HUES6 (cell line): ENCODE measurements at regions not wholly inside any gene's neighbourhood (a gene's known extent, or its start where the extent isn't known, plus 50 kb on each side); places are given as distances from the start of the nearest gene placed in this dataset.
"Not testable (repeated sequence)": the region's sequence is repeated elsewhere in the genome, so short reads cannot be mapped to it uniquely, and the experiment has no call there.

Source experiments
- H3K27ac ChIP-seq: 2 replicates; pipeline ENCODE4 v1.7.0; 2013; ENCODE audit warnings: low read depth, mild to moderate bottlenecking, low read length, inconsistent platforms
- H3K27me3 ChIP-seq: 2 replicates; pipeline ENCODE4 v1.6.1; 2013; ENCODE audit warnings: low read length; ENCODE audit not compliant: control insufficient read depth, insufficient read depth
- H3K36me3 ChIP-seq: 2 replicates; pipeline ENCODE4 v1.6.1; 2013; ENCODE audit warnings: low read length; ENCODE audit not compliant: control insufficient read depth, insufficient read depth
- H3K4me1 ChIP-seq: 2 replicates; pipeline ENCODE4 v1.6.1; 2013; ENCODE audit warnings: low read length; ENCODE audit not compliant: control insufficient read depth, insufficient read depth
- H3K4me3 ChIP-seq: 2 replicates; pipeline ENCODE4 v1.5.1; 2013; ENCODE audit warnings: low read depth, low read length
- H3K9ac ChIP-seq: one replicate; pipeline ENCODE4 v1.6.1; 2013; ENCODE audit warnings: mild to moderate bottlenecking, low read length
- H3K9me3 ChIP-seq: 2 replicates; pipeline ENCODE4 v1.6.1; 2013; ENCODE audit warnings: low read depth, low read length; ENCODE audit not compliant: control insufficient read depth, insufficient read depth

GRCh38 chr2:13791019-13791547 lies 841.4 kb upstream of the LRATD1 start:
- H3K4me1 ChIP-seq: no peaks in the 10 kb centered on the region
- H3K4me3 ChIP-seq: no peak overlapping the region
- no peak overlapping the region for H3K9ac ChIP-seq
- no peaks in the 10 kb centered on the region for H3K9me3 ChIP-seq
- H3K36me3 ChIP-seq: no peaks in the 10 kb centered on the region
- no peaks in the 10 kb centered on the region for H3K27me3 ChIP-seq
- H3K27ac ChIP-seq: no peak overlapping the region

- no peaks in the 10 kb centered on the region for H3K27me3 ChIP-seq
- H3K9ac ChIP-seq: no peak overlapping the region
- no peaks in the 10 kb centered on the region for H3K9me3 ChIP-seq
These were observed 826.0 kb upstream of the LRATD1 start for GRCh38 chr2:13806539-13806938.

GRCh38 chr2:13813236-13813635 lies 819.3 kb upstream of the LRATD1 start:
- Histone ChIP-seq H3K36me3 (no peaks in the 10 kb centered on the region), H3K27ac (no peak overlapping the region)

More at GRCh38 chr2:13806539-13806938, 826.0 kb upstream of the LRATD1 start:
- Histone ChIP-seq H3K36me3 (no peaks in the 10 kb centered on the region), H3K4me1 (no peaks in the 10 kb centered on the region), H3K27ac (no peak overlapping the region), H3K4me3 (no peak overlapping the region)

DNA sequence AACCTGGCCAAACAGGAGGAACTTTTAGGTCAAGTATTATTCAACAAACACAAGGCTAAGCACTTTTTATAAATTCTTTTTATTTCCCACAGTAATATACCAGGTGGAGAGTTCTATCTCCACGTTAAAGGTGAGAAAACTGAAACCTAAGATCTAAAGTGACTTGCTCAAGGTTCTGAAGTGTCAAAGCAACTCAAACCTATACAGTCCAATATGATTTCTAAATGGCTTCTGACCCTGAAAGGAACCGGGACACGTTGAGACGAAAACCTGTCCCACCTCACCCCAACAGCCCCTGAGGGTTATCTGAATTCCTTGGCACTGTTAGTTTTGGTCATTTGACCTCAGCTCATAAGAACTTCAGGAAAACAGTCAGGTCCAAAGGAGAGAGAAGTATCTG lies 814.5 kb upstream of the LRATD1 start:
- H3K9ac ChIP-seq: no peak overlapping the region
- peaks cover 67% of the 10 kb centered on the region for H3K27me3 ChIP-seq
- no peak overlapping the region for H3K4me3 ChIP-seq
- no peaks in the 10 kb centered on the region for H3K9me3 ChIP-seq
- H3K36me3 ChIP-seq: no peaks in the 10 kb centered on the region
- H3K4me1 ChIP-seq: peaks cover 2% of the 10 kb centered on the region; the same call in 1 of the 2 replicates
- H3K27ac ChIP-seq: no peak overlapping the region

More at GRCh38 chr2:13813236-13813635, 819.3 kb upstream of the LRATD1 start:
- Histone ChIP-seq H3K4me3 (no peak overlapping the region), H3K9ac (no peak overlapping the region), H3K4me1 (no peaks in the 10 kb centered on the region), H3K27me3 (peaks cover 34% of the 10 kb centered on the region), H3K9me3 (no peaks in the 10 kb centered on the region)

GRCh38 chr2:13819896-13820295 lies 812.6 kb upstream of the LRATD1 start:
- Histone ChIP-seq H3K27ac (no peak overlapping the region), H3K36me3 (no peaks in the 10 kb centered on the region), H3K27me3 (peaks cover 77% of the 10 kb centered on the region), H3K9ac (no peak overlapping the region), H3K4me1 (peaks cover 5% of the 10 kb centered on the region; the same call in 1 of the 2 replicates), H3K4me3 (no peak overlapping the region), H3K9me3 (no peaks in the 10 kb centered on the region)

GRCh38 chr2:13821255-13821880 lies 811.1 kb upstream of the LRATD1 start:
- Histone ChIP-seq H3K36me3 (no peaks in the 10 kb centered on the region), H3K27me3 (peaks cover 85% of the 10 kb centered on the region), H3K27ac (no peak overlapping the region), H3K4me1 (peaks cover 5% of the 10 kb centered on the region; the same call in 1 of the 2 replicates), H3K9ac (no peak overlapping the region), H3K4me3 (no peak overlapping the region), H3K9me3 (no peaks in the 10 kb centered on the region)

DNA sequence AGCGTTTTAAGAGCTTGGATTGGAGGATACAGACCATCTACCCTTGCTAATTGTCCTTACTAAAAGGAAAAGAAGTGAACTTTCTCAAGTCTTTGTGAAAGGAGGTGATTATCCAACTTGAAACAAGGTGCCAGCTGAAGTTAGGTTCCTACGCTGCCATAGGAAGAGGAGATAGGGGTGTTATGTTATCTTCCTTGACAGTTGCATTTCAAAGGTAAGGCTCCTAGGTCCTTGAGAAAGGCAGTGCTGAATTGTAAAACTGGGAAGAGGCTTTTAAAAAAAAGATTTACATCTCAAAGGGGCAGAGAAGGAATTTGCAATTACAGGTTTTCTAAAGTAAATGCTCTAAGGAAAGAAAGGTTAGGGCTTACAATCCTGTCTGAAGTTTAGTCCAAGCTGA lies 810.2 kb upstream of the LRATD1 start:
- H3K27ac ChIP-seq: no peak overlapping the region

GRCh38 chr2:13826314-13826853 lies 806.1 kb upstream of the LRATD1 start:
- Histone ChIP-seq H3K36me3 (no peaks in the 10 kb centered on the region), H3K9me3 (no peaks in the 10 kb centered on the region), H3K27ac (no peak overlapping the region), H3K27me3 (peaks cover 72% of the 10 kb centered on the region), H3K4me3 (no peak overlapping the region), H3K9ac (no peak overlapping the region), H3K4me1 (peaks cover 5% of the 10 kb centered on the region; the same call in 1 of the 2 replicates)

More for the DNA sequence above, 810.2 kb upstream of the LRATD1 start:
- Histone ChIP-seq H3K4me1 (peaks cover 5% of the 10 kb centered on the region; the same call in 1 of the 2 replicates), H3K9ac (no peak overlapping the region), H3K27me3 (peaks cover 85% of the 10 kb centered on the region), H3K4me3 (no peak overlapping the region), H3K36me3 (no peaks in the 10 kb centered on the region), H3K9me3 (no peaks in the 10 kb centered on the region)

GRCh38 chr2:13858626-13859025 lies 773.9 kb upstream of the LRATD1 start:
- Histone ChIP-seq H3K36me3 (no peaks in the 10 kb centered on the region), H3K27ac (no peak overlapping the region; the same call in 1 of the 2 replicates), H3K9me3 (no peaks in the 10 kb centered on the region), H3K4me3 (no peak overlapping the region), H3K27me3 (no peaks in the 10 kb centered on the region), H3K4me1 (no peaks in the 10 kb centered on the region), H3K9ac (no peak overlapping the region)

DNA sequence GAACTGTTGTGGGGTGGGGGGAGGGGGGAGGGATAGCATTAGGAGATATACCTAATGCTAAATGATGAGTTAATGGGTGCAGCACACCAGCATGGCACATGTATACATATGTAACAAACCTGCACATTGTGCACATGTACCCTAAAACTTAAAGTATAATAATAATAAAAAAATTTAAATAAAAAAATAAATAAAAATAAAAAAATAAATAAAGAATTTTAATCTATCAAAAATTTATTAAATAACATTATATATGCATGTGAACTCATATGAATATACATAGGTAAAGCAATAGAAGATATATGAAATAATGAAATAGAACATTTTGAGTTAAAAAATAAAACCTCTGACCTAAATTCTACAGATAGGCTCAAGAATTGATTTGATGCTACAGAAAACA lies 764.2 kb upstream of the LRATD1 start:
- H3K27me3 ChIP-seq, H3K9ac ChIP-seq: not testable (repeated sequence)

DNA sequence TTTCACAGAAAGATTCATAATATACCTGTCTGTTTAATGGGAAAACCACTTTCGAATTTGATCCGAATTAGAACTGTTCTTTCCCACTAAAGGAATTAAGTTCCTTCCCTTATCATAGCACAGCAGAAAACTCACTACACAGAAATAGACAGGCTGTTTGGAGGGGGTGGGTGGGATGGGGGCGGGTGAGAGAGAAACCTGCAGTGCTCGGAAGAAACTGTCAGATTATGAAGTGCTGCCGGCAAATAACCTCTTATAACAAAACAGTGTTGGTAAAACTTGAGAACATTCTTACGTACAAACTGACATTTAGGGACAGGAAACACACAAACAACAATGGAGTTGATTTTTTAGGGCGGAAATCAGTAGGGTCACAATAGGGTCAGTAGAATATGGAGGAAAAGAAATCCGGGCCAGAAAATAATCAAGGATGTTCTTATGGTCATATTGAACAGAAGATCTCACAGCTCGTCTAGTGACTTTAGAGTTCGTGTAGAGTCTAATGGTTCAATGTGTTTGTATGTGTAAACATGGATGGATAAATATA lies 756.0 kb upstream of the LRATD1 start:
- no peak overlapping the region for H3K27ac ChIP-seq
- no peaks in the 10 kb centered on the region for H3K27me3 ChIP-seq
- H3K9ac ChIP-seq: no peak overlapping the region
- no peak overlapping the region for H3K4me3 ChIP-seq
- no peaks in the 10 kb centered on the region for H3K9me3 ChIP-seq
- no peaks in the 10 kb centered on the region for H3K4me1 ChIP-seq
- no peaks in the 10 kb centered on the region for H3K36me3 ChIP-seq

More for the DNA sequence above, 764.2 kb upstream of the LRATD1 start:
- H3K27ac ChIP-seq, H3K4me1 ChIP-seq, H3K9me3 ChIP-seq, H3K4me3 ChIP-seq, H3K36me3 ChIP-seq: not testable (repeated sequence)
